GM23338 (cell line): ENCODE measurements at regions not wholly inside any gene's neighbourhood (a gene's known extent, or its start where the extent isn't known, plus 50 kb on each side); places are given as distances from the start of the nearest gene placed in this dataset.

Source experiments
- ATAC-seq: fragments of 200-7000 bp; cut with Tn5 transposase; 3 replicates; pipeline ENCODE4 v1.9.1; 2020
- DNase-seq: peaks from one replicate; pipeline ENCODE4 v3.0.0-alpha.2; 2015; ENCODE audit warnings: low spot score
- H2AFZ ChIP-seq: fragments of 200-600 bp; sonication (generic); 2 replicates; pipeline ENCODE4 v1.8.0; 2016; ENCODE audit warnings: antibody characterized with exemption, mild to moderate bottlenecking, moderate library complexity
- H3F3A ChIP-seq: fragments of 200-600 bp; sonication (generic); replicated peaks from 2 replicates; pipeline ENCODE4 v1.8.0; 2017; ENCODE audit warnings: antibody characterized with exemption, mixed run types, low read depth
- H3K27ac ChIP-seq: fragments of 200-600 bp; sonication (generic); 2 replicates; pipeline ENCODE4 v1.6.1; 2016; ENCODE audit warnings: low read depth
- H3K27me3 ChIP-seq: fragments of 200-600 bp; sonication (generic); 2 replicates; pipeline ENCODE4 v1.8.0; 2016; ENCODE audit warnings: mild to moderate bottlenecking, mixed run types, moderate library complexity; ENCODE audit not compliant: insufficient read depth
- H3K36me3 ChIP-seq: fragments of 200-600 bp; sonication (generic); 2 replicates; pipeline ENCODE4 v1.8.0; 2016; ENCODE audit warnings: mild to moderate bottlenecking; ENCODE audit not compliant: insufficient read depth
- H3K4me1 ChIP-seq: fragments of 200-600 bp; sonication (generic); 2 replicates; pipeline ENCODE4 v1.8.0; 2016; ENCODE audit warnings: mild to moderate bottlenecking, moderate library complexity; ENCODE audit not compliant: insufficient read depth
- H3K4me2 ChIP-seq: fragments of 200-600 bp; sonication (generic); 2 replicates; pipeline ENCODE4 v1.7.1; 2017; ENCODE audit warnings: mixed run types
- H3K4me3 ChIP-seq: fragments of 200-600 bp; sonication (generic); 2 replicates; pipeline ENCODE4 v1.6.1; 2016; ENCODE audit warnings: mixed run types
- H3K79me2 ChIP-seq: fragments of 200-600 bp; sonication (generic); replicated peaks from 2 replicates; pipeline ENCODE4 v1.8.0; 2017; ENCODE audit warnings: mild to moderate bottlenecking; ENCODE audit not compliant: insufficient read depth
- H3K9me2 ChIP-seq: fragments of 200-600 bp; sonication (generic); 2 replicates; pipeline ENCODE4 v1.8.0; 2017; ENCODE audit not compliant: insufficient read depth
- H4K20me1 ChIP-seq: fragments of 200-600 bp; sonication (generic); replicated peaks from 2 replicates; pipeline ENCODE4 v1.8.0; 2017; ENCODE audit warnings: mild to moderate bottlenecking; ENCODE audit not compliant: insufficient read depth
- H3K27ac Mint-ChIP-seq: 2 replicates; pipeline ENCODE4 v1.8.0; 2020; ENCODE audit warnings: inconsistent platforms, mild to moderate bottlenecking, moderate library complexity, mixed read lengths
- H3K27me3 Mint-ChIP-seq: 3 replicates; pipeline ENCODE4 v1.8.0; 2022; ENCODE audit warnings: low read depth, mild to moderate bottlenecking, moderate library complexity, mixed read lengths, inconsistent platforms; ENCODE audit not compliant: insufficient read depth, poor library complexity
- H3K36me3 Mint-ChIP-seq: 3 replicates; pipeline ENCODE4 v1.8.0; 2021; ENCODE audit warnings: low read depth, mild to moderate bottlenecking, inconsistent platforms, moderate library complexity, mixed read lengths
- H3K4me1 Mint-ChIP-seq: 3 replicates; pipeline ENCODE4 v1.8.0; 2020; ENCODE audit warnings: mild to moderate bottlenecking, inconsistent platforms, mixed read lengths
- H3K4me3 Mint-ChIP-seq: 3 replicates; pipeline ENCODE4 v1.8.0; 2021; ENCODE audit warnings: moderate library complexity, mild to moderate bottlenecking, inconsistent platforms, mixed read lengths
- H3K9me3 Mint-ChIP-seq: 3 replicates; pipeline ENCODE4 v1.8.0; 2020; ENCODE audit warnings: moderate library complexity, mild to moderate bottlenecking, inconsistent platforms, mixed read lengths
- CREB1 ChIP-seq: fragments of 250-450 bp; sonication (Bioruptor Pico); IDR thresholded peaks from 2 replicates; pipeline ENCODE4 v1.5.0; 2020; ENCODE audit warnings: low read depth, mild to moderate bottlenecking, moderate library complexity
- CTCF ChIP-seq, 2 experiments: fragments of 200-600 bp in 1 of 2; sonication (generic) in 1 of 2; conservative IDR thresholded peaks; 2 replicates each; pipeline versions ENCODE4 v1.5.1 to v1.6.1; 2016 to 2017; ENCODE audit warnings: antibody characterized with exemption in 2 of 2, low read depth in 2 of 2, mild to moderate bottlenecking in 2 of 2, moderate library complexity in 1 of 2
- EZH2 ChIP-seq: fragments of 200-600 bp; sonication (generic); IDR thresholded peaks from one replicate; pipeline ENCODE4 v1.8.0; 2017; ENCODE audit warnings: antibody characterized with exemption, mild to moderate bottlenecking, low read depth; ENCODE audit not compliant: unreplicated experiment
- EZH2phosphoT487 ChIP-seq: fragments of 200-600 bp; sonication (generic); IDR thresholded peaks from one replicate; pipeline ENCODE4 v1.8.1; 2018; ENCODE audit warnings: antibody characterized with exemption; ENCODE audit not compliant: unreplicated experiment
- JUNB ChIP-seq: IDR thresholded peaks from one replicate; pipeline ENCODE4 v1.6.1; 2016; ENCODE audit warnings: antibody characterized with exemption; ENCODE audit not compliant: unreplicated experiment
- NANOG ChIP-seq: IDR thresholded peaks from 2 replicates; pipeline ENCODE4 v1.6.1; 2016; ENCODE audit warnings: antibody characterized with exemption, borderline replicate concordance
- POLR2AphosphoS5 ChIP-seq: IDR thresholded peaks from 2 replicates; pipeline ENCODE4 v1.6.1; 2016; ENCODE audit warnings: antibody characterized with exemption, low read depth
- STAT1 ChIP-seq: IDR thresholded peaks from one replicate; pipeline ENCODE4 v1.6.1; 2016; ENCODE audit warnings: antibody characterized with exemption; ENCODE audit not compliant: unreplicated experiment
- ZNF114 ChIP-seq: fragments of 250-450 bp; sonication (Bioruptor Pico); IDR thresholded peaks from 2 replicates; pipeline ENCODE4 v1.5.0; 2020; ENCODE audit warnings: mild to moderate bottlenecking, moderate library complexity
- ZNF331 ChIP-seq: fragments of 250-450 bp; sonication (Bioruptor Pico); IDR thresholded peaks from 2 replicates; pipeline ENCODE4 v1.5.0; 2020; ENCODE audit warnings: low read depth, mild to moderate bottlenecking, moderate library complexity
- ZNF462 ChIP-seq: fragments of 250-450 bp; sonication (Bioruptor Pico); IDR thresholded peaks from 2 replicates; pipeline ENCODE4 v1.5.0; 2020; ENCODE audit warnings: mild to moderate bottlenecking, moderate library complexity
- TF ChIP-seq, protein P1 (sequence below): IDR thresholded peaks from 2 replicates; pipeline ENCODE4 v1.6.1; 2016; ENCODE audit warnings: antibody characterized with exemption
- TF ChIP-seq, protein P2 (sequence below): IDR thresholded peaks from one replicate; pipeline ENCODE4 v1.6.1; 2018; ENCODE audit warnings: antibody characterized with exemption; ENCODE audit not compliant: unreplicated experiment

GRCh38 chr3:83821506-83821905, 1137.3 kb upstream of the CADM2 start:
- Histone ChIP-seq H3K27me3 (no peaks in the 10 kb centered on the region), H3K4me1 (no peaks in the 10 kb centered on the region), H3K27ac (no peak overlapping the region), H3F3A (no peaks in the 10 kb centered on the region), H2AFZ (no peak overlapping the region), H3K9me2 (no peaks in the 10 kb centered on the region), H4K20me1 (no peaks in the 10 kb centered on the region), H3K79me2 (no peaks in the 10 kb centered on the region), H3K4me2 (no peak overlapping the region), H3K4me3 (no peak overlapping the region), H3K36me3 (no peaks in the 10 kb centered on the region)
- peaks cover 3% of the 10 kb centered on the region for H3K27me3 Mint-ChIP-seq
- no peaks in the 10 kb centered on the region for H3K9me3 Mint-ChIP-seq
- no peak overlapping the region for H3K4me3 Mint-ChIP-seq
- DNase-seq (no peak), ATAC-seq (no peak)
- no peaks in the 10 kb centered on the region for H3K36me3 Mint-ChIP-seq
- no peak overlapping the region for H3K27ac Mint-ChIP-seq
- TF ChIP-seq ZNF462 (CRISPR knock-in tag) (no peak), NANOG (no peak), EZH2phosphoT487 (no peak), POLR2AphosphoS5 (no peak), ZNF331 (CRISPR knock-in tag) (no peak), ZNF114 (CRISPR knock-in tag) (no peak), EZH2 (no peak), JUNB (no peak), CREB1 (CRISPR knock-in tag) (no peak), STAT1 (no peak), CTCF (conservative IDR thresholded peaks at IDR 0.05; ENCODE audit: low read depth in 2 of 2) (no peak)
- TF ChIP-seq, protein P1, sequence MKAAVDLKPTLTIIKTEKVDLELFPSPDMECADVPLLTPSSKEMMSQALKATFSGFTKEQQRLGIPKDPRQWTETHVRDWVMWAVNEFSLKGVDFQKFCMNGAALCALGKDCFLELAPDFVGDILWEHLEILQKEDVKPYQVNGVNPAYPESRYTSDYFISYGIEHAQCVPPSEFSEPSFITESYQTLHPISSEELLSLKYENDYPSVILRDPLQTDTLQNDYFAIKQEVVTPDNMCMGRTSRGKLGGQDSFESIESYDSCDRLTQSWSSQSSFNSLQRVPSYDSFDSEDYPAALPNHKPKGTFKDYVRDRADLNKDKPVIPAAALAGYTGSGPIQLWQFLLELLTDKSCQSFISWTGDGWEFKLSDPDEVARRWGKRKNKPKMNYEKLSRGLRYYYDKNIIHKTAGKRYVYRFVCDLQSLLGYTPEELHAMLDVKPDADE = no peak
- TF ChIP-seq, protein P2, sequence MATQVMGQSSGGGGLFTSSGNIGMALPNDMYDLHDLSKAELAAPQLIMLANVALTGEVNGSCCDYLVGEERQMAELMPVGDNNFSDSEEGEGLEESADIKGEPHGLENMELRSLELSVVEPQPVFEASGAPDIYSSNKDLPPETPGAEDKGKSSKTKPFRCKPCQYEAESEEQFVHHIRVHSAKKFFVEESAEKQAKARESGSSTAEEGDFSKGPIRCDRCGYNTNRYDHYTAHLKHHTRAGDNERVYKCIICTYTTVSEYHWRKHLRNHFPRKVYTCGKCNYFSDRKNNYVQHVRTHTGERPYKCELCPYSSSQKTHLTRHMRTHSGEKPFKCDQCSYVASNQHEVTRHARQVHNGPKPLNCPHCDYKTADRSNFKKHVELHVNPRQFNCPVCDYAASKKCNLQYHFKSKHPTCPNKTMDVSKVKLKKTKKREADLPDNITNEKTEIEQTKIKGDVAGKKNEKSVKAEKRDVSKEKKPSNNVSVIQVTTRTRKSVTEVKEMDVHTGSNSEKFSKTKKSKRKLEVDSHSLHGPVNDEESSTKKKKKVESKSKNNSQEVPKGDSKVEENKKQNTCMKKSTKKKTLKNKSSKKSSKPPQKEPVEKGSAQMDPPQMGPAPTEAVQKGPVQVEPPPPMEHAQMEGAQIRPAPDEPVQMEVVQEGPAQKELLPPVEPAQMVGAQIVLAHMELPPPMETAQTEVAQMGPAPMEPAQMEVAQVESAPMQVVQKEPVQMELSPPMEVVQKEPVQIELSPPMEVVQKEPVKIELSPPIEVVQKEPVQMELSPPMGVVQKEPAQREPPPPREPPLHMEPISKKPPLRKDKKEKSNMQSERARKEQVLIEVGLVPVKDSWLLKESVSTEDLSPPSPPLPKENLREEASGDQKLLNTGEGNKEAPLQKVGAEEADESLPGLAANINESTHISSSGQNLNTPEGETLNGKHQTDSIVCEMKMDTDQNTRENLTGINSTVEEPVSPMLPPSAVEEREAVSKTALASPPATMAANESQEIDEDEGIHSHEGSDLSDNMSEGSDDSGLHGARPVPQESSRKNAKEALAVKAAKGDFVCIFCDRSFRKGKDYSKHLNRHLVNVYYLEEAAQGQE = no peak
- no peaks in the 10 kb centered on the region; the same call in 2 of the 3 replicates for H3K4me1 Mint-ChIP-seq
